ENCODE measurements at regions not wholly inside any gene's neighbourhood (a gene's known extent, or its start where the extent isn't known, plus 50 kb on each side); places are given as distances from the start of the nearest gene placed in this dataset.

- H3K4me3 ChIP-seq (ENCODE audit: low read depth, low read length) = no peak overlapping the region
- CTCF ChIA-PET = no interaction called here
- H3K27me3 ChIP-seq (replicated peaks; ENCODE audit: control insufficient read depth, insufficient read depth, low read length) = no peaks in the 10 kb centered on the region; the same call in 1 of the 2 replicates
- 0 out of 2 replicates have a peak, but pooled peaks cover 3% of the 10 kb centered on the region for H3K9me3 ChIP-seq
- H3K4me1 ChIP-seq = no peaks in the 10 kb centered on the region
- peaks cover 15% of the 10 kb centered on the region for H3K9me3 Mint-ChIP-seq (ENCODE audit: unreplicated experiment)
- POLR2A ChIA-PET = no interaction called here
- no peak for DNase-seq
- H3K4me1 Mint-ChIP-seq (ENCODE audit: low read depth, unreplicated experiment) = no peaks in the 10 kb centered on the region
- TF ChIP-seq, protein P1, sequence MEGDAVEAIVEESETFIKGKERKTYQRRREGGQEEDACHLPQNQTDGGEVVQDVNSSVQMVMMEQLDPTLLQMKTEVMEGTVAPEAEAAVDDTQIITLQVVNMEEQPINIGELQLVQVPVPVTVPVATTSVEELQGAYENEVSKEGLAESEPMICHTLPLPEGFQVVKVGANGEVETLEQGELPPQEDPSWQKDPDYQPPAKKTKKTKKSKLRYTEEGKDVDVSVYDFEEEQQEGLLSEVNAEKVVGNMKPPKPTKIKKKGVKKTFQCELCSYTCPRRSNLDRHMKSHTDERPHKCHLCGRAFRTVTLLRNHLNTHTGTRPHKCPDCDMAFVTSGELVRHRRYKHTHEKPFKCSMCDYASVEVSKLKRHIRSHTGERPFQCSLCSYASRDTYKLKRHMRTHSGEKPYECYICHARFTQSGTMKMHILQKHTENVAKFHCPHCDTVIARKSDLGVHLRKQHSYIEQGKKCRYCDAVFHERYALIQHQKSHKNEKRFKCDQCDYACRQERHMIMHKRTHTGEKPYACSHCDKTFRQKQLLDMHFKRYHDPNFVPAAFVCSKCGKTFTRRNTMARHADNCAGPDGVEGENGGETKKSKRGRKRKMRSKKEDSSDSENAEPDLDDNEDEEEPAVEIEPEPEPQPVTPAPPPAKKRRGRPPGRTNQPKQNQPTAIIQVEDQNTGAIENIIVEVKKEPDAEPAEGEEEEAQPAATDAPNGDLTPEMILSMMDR (IDR thresholded peaks at IDR 0.05; ENCODE audit: insufficient read depth in 1 of 2, low read depth in 1 of 2, low read length in 1 of 2, severe bottlenecking in 1 of 2, unreplicated experiment in 1 of 2) = no peak
- H3K36me3 Mint-ChIP-seq (ENCODE audit: insufficient read depth, unreplicated experiment) = no peaks in the 10 kb centered on the region
- H3K36me3 ChIP-seq (ENCODE audit: control insufficient read depth, insufficient read depth, low read length) = no peaks in the 10 kb centered on the region
- no TSS peak for BruUV-seq (replicated peaks)
- H3K27me3 Mint-ChIP-seq (ENCODE audit: insufficient read depth, unreplicated experiment) = peaks cover 7% of the 10 kb centered on the region
- H3K27ac Mint-ChIP-seq (ENCODE audit: unreplicated experiment) = no peak overlapping the region
- intact Hi-C loops (cut with micrococcal nuclease; ENCODE audit: unreplicated experiment) = no loop called here
- H3K4me3 Mint-ChIP-seq (ENCODE audit: unreplicated experiment) = no peak overlapping the region
These were observed 54.8 kb upstream of the DUSP10 start for GRCh38 chr1:221796700-221797099.

- peaks cover 7% of the 10 kb centered on the region for H3K27me3 Mint-ChIP-seq (ENCODE audit: insufficient read depth, unreplicated experiment)
- Histone ChIP-seq H3K4me3 (ENCODE audit: low read depth, low read length) (no peak overlapping the region), H3K4me1 (no peaks in the 10 kb centered on the region), H3K9me3 (0 out of 2 replicates have a peak, but pooled peaks cover 3% of the 10 kb centered on the region), H3K36me3 (ENCODE audit: control insufficient read depth, insufficient read depth, low read length) (no peaks in the 10 kb centered on the region), H3K27me3 (replicated peaks; ENCODE audit: control insufficient read depth, insufficient read depth, low read length) (no peaks in the 10 kb centered on the region; the same call in 1 of the 2 replicates)
- ChIA-PET CTCF (no interaction called here), POLR2A (no interaction called here)
- H3K9me3 Mint-ChIP-seq (ENCODE audit: unreplicated experiment) = peaks cover 15% of the 10 kb centered on the region
- H3K4me1 Mint-ChIP-seq (ENCODE audit: low read depth, unreplicated experiment) = no peaks in the 10 kb centered on the region
- TF ChIP-seq, protein P1 (IDR thresholded peaks at IDR 0.05; ENCODE audit: insufficient read depth in 1 of 2, low read depth in 1 of 2, low read length in 1 of 2, severe bottlenecking in 1 of 2, unreplicated experiment in 1 of 2) = no peak
- no TSS peak for BruUV-seq (replicated peaks)
- intact Hi-C loops (cut with micrococcal nuclease; ENCODE audit: unreplicated experiment) = no loop called here
- no peak for DNase-seq
- H3K27ac Mint-ChIP-seq (ENCODE audit: unreplicated experiment) = no peak overlapping the region
- H3K36me3 Mint-ChIP-seq (ENCODE audit: insufficient read depth, unreplicated experiment) = no peaks in the 10 kb centered on the region
- H3K4me3 Mint-ChIP-seq (ENCODE audit: unreplicated experiment) = no peak overlapping the region
These were observed 53.5 kb upstream of the DUSP10 start for GRCh38 chr1:221795380-221795779.

DNA sequence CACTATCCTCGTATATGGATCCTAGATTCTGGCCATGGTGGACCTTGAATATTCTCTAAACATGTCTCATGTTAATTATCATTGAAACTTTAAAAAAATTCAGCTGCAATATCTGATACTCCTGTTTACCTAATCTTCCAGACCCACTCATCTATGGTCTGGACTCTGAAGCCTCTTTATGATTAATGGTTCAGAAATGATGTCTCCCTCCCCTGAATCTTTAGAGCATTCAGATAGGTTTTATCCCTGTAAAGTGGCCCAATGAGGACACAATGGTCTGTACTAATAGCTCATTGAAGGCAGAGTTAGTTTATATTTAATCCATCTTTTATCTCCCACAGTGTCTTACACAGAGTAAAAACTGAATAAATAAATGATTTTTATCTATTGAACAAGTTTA is 53.0 kb upstream of the DUSP10 start:
- no peak overlapping the region for H3K4me3 ChIP-seq (ENCODE audit: low read depth, low read length)
- no peak overlapping the region for H3K4me3 Mint-ChIP-seq (ENCODE audit: unreplicated experiment)
- intact Hi-C loops (cut with micrococcal nuclease; ENCODE audit: unreplicated experiment) = no loop called here
- no peaks in the 10 kb centered on the region for H3K36me3 ChIP-seq (ENCODE audit: control insufficient read depth, insufficient read depth, low read length)
- no peaks in the 10 kb centered on the region for H3K4me1 ChIP-seq
- no peaks in the 10 kb centered on the region; the same call in 1 of the 2 replicates for H3K27me3 ChIP-seq (replicated peaks; ENCODE audit: control insufficient read depth, insufficient read depth, low read length)
- DNase-seq = no peak
- H3K9me3 ChIP-seq = 0 out of 2 replicates have a peak, but pooled peaks cover 3% of the 10 kb centered on the region
- H3K27ac Mint-ChIP-seq (ENCODE audit: unreplicated experiment) = no peak overlapping the region
- ChIA-PET POLR2A (no interaction called here), CTCF (no interaction called here)
- H3K4me1 Mint-ChIP-seq (ENCODE audit: low read depth, unreplicated experiment) = no peaks in the 10 kb centered on the region
- BruUV-seq (replicated peaks) = no TSS peak
- TF ChIP-seq, protein P1 (IDR thresholded peaks at IDR 0.05; ENCODE audit: insufficient read depth in 1 of 2, low read depth in 1 of 2, low read length in 1 of 2, severe bottlenecking in 1 of 2, unreplicated experiment in 1 of 2) = no peak
- peaks cover 10% of the 10 kb centered on the region for H3K9me3 Mint-ChIP-seq (ENCODE audit: unreplicated experiment)
- H3K27me3 Mint-ChIP-seq (ENCODE audit: insufficient read depth, unreplicated experiment) = peaks cover 7% of the 10 kb centered on the region
- no peaks in the 10 kb centered on the region for H3K36me3 Mint-ChIP-seq (ENCODE audit: insufficient read depth, unreplicated experiment)

All from Caco-2 (cell line).